Panc1 (cell line): ENCODE measurements at regions not wholly inside any gene's neighbourhood (a gene's known extent, or its start where the extent isn't known, plus 50 kb on each side); places are given as distances from the start of the nearest gene placed in this dataset.

Experiments used
- CTCF ChIP-seq: fragments of 450-650 bp; IDR thresholded peaks from 2 replicates; pipeline ENCODE4 v1.5.1; 2017; ENCODE audit warnings: mild to moderate bottlenecking
- REST ChIP-seq, 2 experiments: IDR thresholded peaks; 2 replicates each; pipeline ENCODE4 v1.6.1; 2011 to 2012; ENCODE audit warnings: low read depth in 2 of 2, control low read depth in 1 of 2, low read length in 1 of 2, mild to moderate bottlenecking in 1 of 2, moderate library complexity in 1 of 2; ENCODE audit not compliant: insufficient read depth in 1 of 2
- TCF7L2 ChIP-seq: IDR thresholded peaks from 2 replicates; pipeline ENCODE4 v1.6.1; 2011; ENCODE audit warnings: mild to moderate bottlenecking, low read depth, low read length, inconsistent platforms

GRCh38 chr9:107638521-107639310, 149.1 kb upstream of the KLF4 start:
- TF ChIP-seq REST (IDR thresholded peaks at IDR 0.05; ENCODE audit: insufficient read depth in 1 of 2, low read depth in 2 of 2, low read length in 1 of 2) (no peak), CTCF (no peak), TCF7L2 (no peak)
